Lower leg skin (tissue), 4 donors: ENCODE measurements at regions not wholly inside any gene's neighbourhood (a gene's known extent, or its start where the extent isn't known, plus 50 kb on each side); places are given as distances from the start of the nearest gene placed in this dataset.

ENCODE experiments used
- DNase-seq, 2 donors: peaks; one replicate each; pipeline ENCODE4 v3.0.0-alpha.2; 2019; ENCODE audit warnings: low spot score in 2 of 2
- H3K4me3 ChIP-seq: fragments of 200-600 bp; sonication (generic); 2 replicates; pipeline ENCODE4 v1.5.1; 2017; ENCODE audit warnings: mild to moderate bottlenecking, low read depth; ENCODE audit not compliant: poor library complexity, severe bottlenecking
- POLR2A ChIP-seq, 2 donors: fragments of 450-650 bp; IDR thresholded peaks; one replicate each; pipeline ENCODE4 v1.6.1; 2016 to 2017; ENCODE audit warnings: antibody characterized with exemption in 2 of 2, mild to moderate bottlenecking in 1 of 2, moderate library complexity in 1 of 2
- WGBS, 2 donors: methylation state at CpG; one replicate each; pipeline ENCODE4 v1.1.5; 2018; 5-methylcytosine and 5-hydroxymethylcytosine counted together
- intact Hi-C: fragments of 100-400 bp; cut with DNase I; formaldehyde crosslinking; loops from one replicate; pipeline ENCODE4 v1.15.0; 2023; ENCODE audit warnings: low total_unique reads
- TF ChIP-seq, protein P1 (sequence below), 3 donors: fragments of 450-650 bp; IDR thresholded peaks; one replicate each; pipeline ENCODE4 v1.5.1; 2016; ENCODE audit warnings: antibody characterized with exemption in 3 of 3, mild to moderate bottlenecking in 3 of 3, moderate library complexity in 2 of 3

- WGBS, 2 donors = 14 to 24% methylated on average over 2 of the region's 2 CpGs
- intact Hi-C loops = no loop called here
- no peak overlapping the region for H3K4me3 ChIP-seq
- DNase-seq = no peak
- TF ChIP-seq, protein P1, sequence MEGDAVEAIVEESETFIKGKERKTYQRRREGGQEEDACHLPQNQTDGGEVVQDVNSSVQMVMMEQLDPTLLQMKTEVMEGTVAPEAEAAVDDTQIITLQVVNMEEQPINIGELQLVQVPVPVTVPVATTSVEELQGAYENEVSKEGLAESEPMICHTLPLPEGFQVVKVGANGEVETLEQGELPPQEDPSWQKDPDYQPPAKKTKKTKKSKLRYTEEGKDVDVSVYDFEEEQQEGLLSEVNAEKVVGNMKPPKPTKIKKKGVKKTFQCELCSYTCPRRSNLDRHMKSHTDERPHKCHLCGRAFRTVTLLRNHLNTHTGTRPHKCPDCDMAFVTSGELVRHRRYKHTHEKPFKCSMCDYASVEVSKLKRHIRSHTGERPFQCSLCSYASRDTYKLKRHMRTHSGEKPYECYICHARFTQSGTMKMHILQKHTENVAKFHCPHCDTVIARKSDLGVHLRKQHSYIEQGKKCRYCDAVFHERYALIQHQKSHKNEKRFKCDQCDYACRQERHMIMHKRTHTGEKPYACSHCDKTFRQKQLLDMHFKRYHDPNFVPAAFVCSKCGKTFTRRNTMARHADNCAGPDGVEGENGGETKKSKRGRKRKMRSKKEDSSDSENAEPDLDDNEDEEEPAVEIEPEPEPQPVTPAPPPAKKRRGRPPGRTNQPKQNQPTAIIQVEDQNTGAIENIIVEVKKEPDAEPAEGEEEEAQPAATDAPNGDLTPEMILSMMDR (IDR thresholded peaks at IDR 0.05) = no peak
- no peak for TF ChIP-seq POLR2A (IDR thresholded peaks at IDR 0.05)
These were observed 636.1 kb downstream of the TMTC2 start for GRCh38 chr12:83322809-83323208.

DNA sequence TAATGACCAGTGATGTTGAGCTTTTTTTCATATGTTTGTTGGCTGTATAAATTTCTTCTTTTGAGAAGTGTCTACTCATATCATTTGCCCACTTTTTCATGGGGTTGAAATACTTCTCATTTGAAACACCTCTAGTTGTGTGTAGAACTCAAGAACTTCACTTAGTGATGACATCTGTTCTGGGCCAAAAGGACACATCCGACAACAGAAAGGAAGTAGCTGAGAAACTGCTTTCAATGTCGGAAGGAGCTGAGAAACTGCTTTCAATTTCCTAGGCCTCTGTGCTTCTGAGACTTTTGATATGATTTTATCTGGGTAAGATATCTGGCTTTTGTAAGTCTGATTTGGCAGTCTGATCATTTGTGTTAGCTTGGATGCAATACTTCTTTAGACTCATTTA lies 635.3 kb downstream of the TMTC2 start:
- no peak for DNase-seq
- TF ChIP-seq, protein P1 (IDR thresholded peaks at IDR 0.05) = no peak
- no peak for TF ChIP-seq POLR2A (IDR thresholded peaks at IDR 0.05)
- no peak overlapping the region for H3K4me3 ChIP-seq
- intact Hi-C loops = no loop called here
- 76 to 78% methylated on average over 2 of the region's 2 CpGs for WGBS, 2 donors

DNA sequence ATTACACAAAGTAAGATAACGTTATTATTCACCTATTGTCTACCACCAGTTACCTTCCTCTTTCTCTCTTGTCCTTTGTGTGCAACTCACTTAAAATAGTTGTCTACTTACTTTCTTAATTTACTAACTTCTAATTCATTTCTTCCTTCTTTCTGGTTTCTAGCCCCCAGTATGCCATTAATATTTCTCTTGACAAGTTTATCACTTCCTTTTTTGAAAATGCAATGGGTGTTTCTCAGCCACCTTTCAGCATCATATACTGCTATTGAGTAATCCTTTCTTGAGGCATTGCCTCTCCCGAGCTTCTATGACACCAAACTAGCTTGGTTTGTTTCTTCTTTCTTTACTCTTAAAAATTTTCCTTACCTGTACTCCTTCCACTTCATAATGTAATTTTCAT lies 633.6 kb downstream of the TMTC2 start:
- intact Hi-C loops = no loop called here
- 58 to 59% methylated on average over 2 of the region's 2 CpGs for WGBS, 2 donors

GRCh38 chr12:83318386-83319098 lies 631.8 kb downstream of the TMTC2 start:
- 13% methylated on average over 1 of the region's 1 CpG for WGBS, 2 donors
- TF ChIP-seq, protein P1 (IDR thresholded peaks at IDR 0.05) = no peak
- TF ChIP-seq POLR2A (IDR thresholded peaks at IDR 0.05) = no peak
- H3K4me3 ChIP-seq = no peak overlapping the region
- no peak for DNase-seq
- intact Hi-C loops = no loop called here

More for the DNA sequence above, 633.6 kb downstream of the TMTC2 start:
- no peak overlapping the region for H3K4me3 ChIP-seq
- DNase-seq = no peak
- TF ChIP-seq, protein P1 (IDR thresholded peaks at IDR 0.05) = no peak
- TF ChIP-seq POLR2A (IDR thresholded peaks at IDR 0.05) = no peak

DNA sequence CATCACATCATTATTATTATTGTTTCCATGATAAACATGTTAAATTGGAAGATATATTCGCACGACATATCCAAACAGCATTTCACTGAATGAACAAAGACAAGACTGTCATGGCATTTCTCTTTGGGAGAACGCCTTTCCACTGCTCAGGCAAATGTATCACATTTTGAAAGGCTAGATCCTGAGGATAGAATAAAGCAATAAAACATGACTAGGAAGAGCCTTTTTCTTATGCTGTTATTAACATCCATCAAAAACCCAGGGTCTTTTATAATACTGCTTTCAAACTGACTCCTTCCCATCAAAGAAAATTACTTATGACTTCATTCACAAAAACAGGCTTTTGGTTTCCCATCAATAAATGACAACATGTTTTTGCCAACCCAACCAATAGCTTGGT lies 630.9 kb downstream of the TMTC2 start:
- 91 to 98% methylated on average over 3 of the region's 3 CpGs for whole genome bisulfite sequencing, 2 donors
- TF ChIP-seq, protein P1 (IDR thresholded peaks at IDR 0.05) = no peak
- no peak for TF ChIP-seq POLR2A (IDR thresholded peaks at IDR 0.05)
- no peak overlapping the region for H3K4me3 ChIP-seq
- no peak for DNase-seq
- intact Hi-C loops = no loop called here

- intact Hi-C loops = no loop called here
- H3K4me3 ChIP-seq = no peak overlapping the region
- no peak for TF ChIP-seq POLR2A (IDR thresholded peaks at IDR 0.05)
- DNase-seq = no peak
These were observed 627.1 kb downstream of the TMTC2 start for GRCh38 chr12:83313827-83314226.
